Mesodermal cell (in vitro differentiated cells): ENCODE measurements at regions not wholly inside any gene's neighbourhood (a gene's known extent, or its start where the extent isn't known, plus 50 kb on each side); places are given as distances from the start of the nearest gene placed in this dataset.
"Not testable (repeated sequence)": the region's sequence is repeated elsewhere in the genome, so short reads cannot be mapped to it uniquely, and the experiment has no call there.

ENCODE experiments used
- H3K27ac ChIP-seq: 2 replicates; pipeline ENCODE4 v1.7.0; 2013; ENCODE audit warnings: mild to moderate bottlenecking, low read depth, low read length, moderate library complexity; ENCODE audit not compliant: severe bottlenecking
- H3K36me3 ChIP-seq: 2 replicates; pipeline ENCODE4 v1.7.1; 2013; ENCODE audit warnings: mild to moderate bottlenecking, low read length, moderate library complexity; ENCODE audit not compliant: control insufficient read depth, insufficient read depth
- H3K4me1 ChIP-seq: one replicate; pipeline ENCODE4 v1.7.1; 2013; ENCODE audit warnings: mild to moderate bottlenecking, low read length; ENCODE audit not compliant: insufficient read depth, control insufficient read depth, poor library complexity, severe bottlenecking
- H3K4me3 ChIP-seq: 2 replicates; pipeline ENCODE4 v1.7.0; 2013; ENCODE audit warnings: low read length, control low read depth, mild to moderate bottlenecking; ENCODE audit not compliant: insufficient read depth, poor library complexity, severe bottlenecking; ENCODE audit errors: extremely low read depth
- H3K9me3 ChIP-seq: 2 replicates; pipeline ENCODE4 v1.7.1; 2013; ENCODE audit warnings: mild to moderate bottlenecking, low read length, moderate library complexity; ENCODE audit not compliant: control insufficient read depth
- WGBS, 2 experiments: methylation state at CpG; one replicate each; pipeline ENCODE4 v1.1.5; 2013; ENCODE audit warnings: missing lambda C conversion rate in 2 of 2; ENCODE audit not compliant: insufficient coverage in 2 of 2; 5-methylcytosine and 5-hydroxymethylcytosine counted together

DNA sequence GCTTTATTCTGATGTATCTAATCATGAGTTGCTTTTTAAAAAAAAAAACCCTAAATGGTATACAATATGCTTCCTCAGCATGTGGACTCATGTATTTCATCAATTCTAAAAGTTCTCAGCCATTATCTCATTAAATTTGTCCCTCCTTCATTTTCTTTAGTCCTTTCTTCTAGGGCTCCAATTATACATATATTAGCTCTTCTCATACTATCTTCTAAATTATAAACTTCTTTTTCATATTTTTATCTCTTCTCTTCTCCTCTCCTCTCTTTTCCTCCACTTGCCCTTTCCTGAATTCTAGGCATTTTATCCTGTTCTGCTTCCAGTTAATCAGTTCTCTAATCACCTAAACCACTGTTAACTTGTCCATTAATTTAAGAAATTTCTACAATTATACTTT lies 55.0 kb upstream of the IL33 start:
- H3K36me3 ChIP-seq: no peaks in the 10 kb centered on the region
- H3K27ac ChIP-seq: no peak overlapping the region

DNA sequence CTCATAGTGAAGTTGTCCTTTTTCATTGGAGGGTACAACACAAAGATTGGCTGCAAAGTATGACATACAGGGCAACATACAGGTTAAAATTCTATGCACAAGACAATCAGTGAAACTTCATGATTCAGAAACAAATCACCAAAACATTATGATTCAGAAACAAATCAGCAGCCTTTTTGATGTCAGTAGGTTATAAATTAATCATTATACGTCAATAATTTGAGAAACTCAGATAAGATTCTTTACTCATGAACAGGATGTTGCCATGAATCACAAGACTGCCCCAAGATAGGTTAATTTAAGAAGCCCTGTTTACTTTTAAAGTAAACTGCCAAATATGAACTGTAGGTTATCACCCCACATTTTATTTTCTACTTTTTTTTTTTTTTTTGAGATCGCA lies 62.2 kb upstream of the IL33 start:
- no peaks in the 10 kb centered on the region for H3K36me3 ChIP-seq
- WGBS, 2 experiments: no CpG with 5 or more reads among the region's 2 CpGs
- H3K27ac ChIP-seq: no peak overlapping the region
- H3K4me1 ChIP-seq: no peaks in the 10 kb centered on the region
- no peak overlapping the region for H3K4me3 ChIP-seq
- H3K9me3 ChIP-seq: no peaks in the 10 kb centered on the region

More for the DNA sequence above, 55.0 kb upstream of the IL33 start:
- Histone ChIP-seq H3K4me1 (no peaks in the 10 kb centered on the region), H3K4me3 (no peak overlapping the region), H3K9me3 (no peaks in the 10 kb centered on the region)

- no peaks in the 10 kb centered on the region for H3K4me1 ChIP-seq
- no peaks in the 10 kb centered on the region for H3K9me3 ChIP-seq
- H3K4me3 ChIP-seq: no peak overlapping the region
- 60% methylated on average over 1 of the region's 4 CpGs; no CpG with 5 or more reads in 1 of the 2 experiments for WGBS, 2 experiments
- no peaks in the 10 kb centered on the region for H3K36me3 ChIP-seq
- H3K27ac ChIP-seq: no peak overlapping the region
Observed at GRCh38 chr9:6152788-6153187, 62.8 kb upstream of the IL33 start.

GRCh38 chr9:6150483-6150882 lies 65.1 kb upstream of the IL33 start:
- Histone ChIP-seq H3K4me1 (no peaks in the 10 kb centered on the region), H3K27ac (no peak overlapping the region), H3K9me3 (no peaks in the 10 kb centered on the region), H3K36me3 (no peaks in the 10 kb centered on the region), H3K4me3 (no peak overlapping the region)
- WGBS, 2 experiments: 80 to 100% methylated on average over 1 of the region's 2 CpGs

DNA sequence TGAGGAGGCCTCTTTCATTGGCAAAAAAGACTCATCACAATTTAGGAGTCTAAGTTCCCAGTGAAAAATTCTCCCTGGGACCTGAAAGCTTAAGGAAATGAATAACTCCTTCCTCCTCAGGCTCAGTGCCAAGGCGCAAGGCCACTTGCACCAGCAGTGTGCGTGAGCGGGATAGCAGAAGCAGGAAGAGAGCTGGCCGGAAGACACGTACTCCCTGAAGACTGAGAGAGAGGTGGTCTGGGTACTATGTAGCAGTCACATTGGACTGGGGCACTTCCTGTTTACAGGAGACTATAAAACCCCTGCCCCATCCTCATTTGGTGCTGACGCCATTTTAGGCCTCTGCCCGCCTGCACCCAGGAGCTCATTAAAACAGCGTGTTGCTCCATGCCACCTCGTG lies 66.3 kb upstream of the IL33 start:
- H3K36me3 ChIP-seq: no peaks in the 10 kb centered on the region
- H3K4me3 ChIP-seq: no peak overlapping the region
- H3K4me1 ChIP-seq: no peaks in the 10 kb centered on the region
- no peak overlapping the region for H3K27ac ChIP-seq
- WGBS, 2 experiments: 94 to 100% methylated on average over 4 to 8 of the region's 9 CpGs
- H3K9me3 ChIP-seq: no peaks in the 10 kb centered on the region

DNA sequence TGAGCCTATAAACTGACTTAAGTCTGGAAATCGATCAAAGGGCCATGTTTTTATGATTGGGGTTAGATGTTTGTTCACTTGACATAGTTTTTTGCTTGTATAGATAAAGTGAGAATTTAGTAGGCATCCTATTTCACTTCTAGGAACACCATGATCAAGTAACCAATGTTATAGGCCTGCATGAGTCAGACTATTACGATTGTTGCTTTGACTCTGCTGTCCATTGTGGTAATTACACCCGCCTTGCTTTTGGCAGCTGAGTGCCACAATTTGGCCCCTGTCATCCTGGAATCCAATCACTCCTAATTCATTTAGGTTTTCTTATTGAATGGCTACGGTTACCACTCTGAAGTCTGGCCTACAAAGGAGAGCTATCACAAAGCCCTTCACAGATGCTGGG lies 67.8 kb upstream of the IL33 start:
- WGBS, 2 experiments: 81 to 82% methylated on average over 3 of the region's 4 CpGs
- H3K27ac ChIP-seq: no peak overlapping the region
- H3K9me3 ChIP-seq: no peaks in the 10 kb centered on the region
- H3K4me3 ChIP-seq: no peak overlapping the region
- H3K4me1 ChIP-seq: no peaks in the 10 kb centered on the region
- no peaks in the 10 kb centered on the region for H3K36me3 ChIP-seq

DNA sequence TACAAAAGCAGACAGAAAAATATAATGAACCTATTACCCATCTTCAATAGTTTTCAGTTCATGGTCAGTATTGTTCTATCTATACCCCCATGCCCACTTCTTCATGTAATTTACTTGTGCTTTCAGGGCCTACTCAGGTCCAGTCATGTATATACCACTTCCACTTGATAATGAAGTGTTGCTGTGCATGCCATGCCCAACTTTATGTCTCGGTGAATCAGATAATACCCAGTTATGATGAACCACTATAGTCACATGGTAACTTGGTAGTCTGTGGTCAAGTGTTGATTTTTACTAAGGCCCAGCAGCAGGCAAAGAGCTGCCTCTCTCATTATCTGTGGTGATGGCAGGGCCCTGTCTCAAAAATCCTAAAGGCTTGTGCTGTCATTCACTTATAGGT lies 70.7 kb upstream of the IL33 start:
- H3K4me3 ChIP-seq: no peak overlapping the region
- no peak overlapping the region for H3K27ac ChIP-seq
- H3K36me3 ChIP-seq: no peaks in the 10 kb centered on the region
- no peaks in the 10 kb centered on the region for H3K4me1 ChIP-seq
- H3K9me3 ChIP-seq: no peaks in the 10 kb centered on the region
- WGBS, 2 experiments: no CpG with 5 or more reads among the region's 1 CpG

GRCh38 chr9:6142799-6143454 lies 72.7 kb upstream of the IL33 start:
- no peak overlapping the region for H3K4me3 ChIP-seq
- H3K36me3 ChIP-seq: no peaks in the 10 kb centered on the region
- H3K9me3 ChIP-seq: no peaks in the 10 kb centered on the region
- H3K27ac ChIP-seq: no peak overlapping the region
- no peaks in the 10 kb centered on the region for H3K4me1 ChIP-seq

DNA sequence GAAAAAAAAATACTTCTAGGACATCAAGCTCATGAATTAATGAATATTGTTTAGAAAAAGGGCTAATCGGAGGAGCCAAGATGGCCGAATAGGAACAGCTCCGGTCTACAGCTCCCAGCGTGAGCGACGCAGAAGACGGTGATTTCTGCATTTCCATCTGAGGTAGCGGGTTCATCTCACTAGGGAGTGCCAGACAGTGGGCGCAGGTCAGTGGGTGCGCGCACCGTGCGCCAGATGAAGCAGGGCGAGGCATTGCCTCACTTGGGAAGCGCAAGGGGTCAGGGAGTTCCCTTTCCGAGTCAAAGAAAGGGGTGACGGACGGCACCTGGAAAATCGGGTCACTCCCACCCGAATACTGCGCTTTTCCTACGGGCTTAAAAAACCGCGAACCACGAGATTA lies 79.8 kb upstream of the IL33 start:
- not testable (repeated sequence) for H3K36me3 ChIP-seq, H3K9me3 ChIP-seq, H3K27ac ChIP-seq, H3K4me1 ChIP-seq, H3K4me3 ChIP-seq
- 86 to 93% methylated on average over 6 to 14 of the region's 25 CpGs for WGBS, 2 experiments

GRCh38 chr9:6134661-6135180 lies 80.9 kb upstream of the IL33 start:
- H3K9me3 ChIP-seq: no peaks in the 10 kb centered on the region
- H3K4me1 ChIP-seq: no peaks in the 10 kb centered on the region
- no peak overlapping the region for H3K4me3 ChIP-seq
- no peak overlapping the region for H3K27ac ChIP-seq
- WGBS, 2 experiments: 33% methylated on average over 1 of the region's 2 CpGs; no CpG with 5 or more reads in 1 of the 2 experiments
- no peaks in the 10 kb centered on the region for H3K36me3 ChIP-seq

DNA sequence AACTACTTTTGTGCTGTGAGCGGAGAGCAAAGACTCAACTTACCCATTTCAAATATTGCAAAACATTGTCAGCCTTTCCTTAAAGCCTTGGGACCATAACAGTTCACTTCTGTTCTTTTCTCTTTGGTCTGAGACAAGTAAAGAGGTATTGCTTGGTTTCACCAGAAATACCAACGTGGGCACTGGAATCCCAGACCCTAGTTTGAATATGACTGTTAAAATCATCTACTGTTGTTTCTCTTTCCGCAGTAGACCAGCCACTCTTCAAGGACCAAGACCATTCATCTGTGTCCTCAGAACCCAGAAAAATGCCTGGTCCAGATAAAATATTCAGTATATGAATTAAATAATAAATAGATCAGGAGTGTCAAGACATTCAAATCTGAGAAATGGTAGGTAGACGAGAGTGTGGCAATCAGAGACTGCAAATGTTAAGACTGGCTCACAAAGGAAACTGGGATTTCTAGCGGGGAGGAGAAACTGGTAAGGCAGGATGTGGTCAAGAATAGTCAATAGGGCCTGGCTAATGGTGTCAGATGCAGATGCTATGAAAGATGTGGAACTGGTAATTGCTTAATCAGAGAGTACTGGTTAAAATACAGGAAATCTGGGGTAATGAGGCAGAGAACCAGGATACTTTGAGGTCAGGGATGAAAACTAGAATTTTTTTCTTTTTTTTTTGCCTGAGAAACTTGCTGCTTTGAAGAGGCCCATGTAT lies 82.1 kb upstream of the IL33 start:
- Histone ChIP-seq H3K4me3 (no peak overlapping the region), H3K9me3 (no peaks in the 10 kb centered on the region), H3K36me3 (no peaks in the 10 kb centered on the region), H3K27ac (no peak overlapping the region), H3K4me1 (no peaks in the 10 kb centered on the region)
- 82 to 92% methylated on average over 3 of the region's 5 CpGs for WGBS, 2 experiments
